Gastrocnemius medialis (tissue), 4 donors: ENCODE measurements at regions not wholly inside any gene's neighbourhood (a gene's known extent, or its start where the extent isn't known, plus 50 kb on each side); places are given as distances from the start of the nearest gene placed in this dataset.

ENCODE experiments used
- ATAC-seq, 2 donors: fragments of 150-250 bp; one replicate each; pipeline ENCODE4 v1.9.1; 2016
- DNase-seq, 2 donors: peaks; one replicate each; pipeline ENCODE4 v3.0.0-alpha.2; 2019
- H3K27ac ChIP-seq, 4 donors: fragments of 200-600 bp; sonication (generic); 1 replicate in 1 of 4; 2 replicates in 3 of 4; pipeline ENCODE4 v1.5.1; 2016 to 2018; ENCODE audit warnings: mild to moderate bottlenecking in 2 of 4, moderate library complexity in 1 of 4
- H3K27me3 ChIP-seq, 3 donors: fragments of 200-600 bp; sonication (generic) in 2 of 3; 1 replicate in 1 of 3; 2 replicates in 2 of 3; pipeline versions ENCODE4 v1.5.1 to v1.6.0; 2016 to 2019; ENCODE audit warnings: mild to moderate bottlenecking in 1 of 3, moderate library complexity in 1 of 3
- H3K36me3 ChIP-seq, 2 donors: fragments of 200-600 bp; sonication (generic) in 1 of 2; one replicate each; pipeline ENCODE4 v1.5.1; 2017 to 2018
- H3K4me1 ChIP-seq, 2 donors: fragments of 200-600 bp; sonication (generic) in 1 of 2; one replicate each; pipeline ENCODE4 v1.5.1; 2016 to 2017; ENCODE audit warnings: mild to moderate bottlenecking in 2 of 2
- H3K4me3 ChIP-seq, 4 donors: fragments of 200-600 bp; sonication (generic) in 3 of 4; 1 replicate in 1 of 4; 2 replicates in 3 of 4; pipeline ENCODE4 v1.5.1; 2016 to 2019; ENCODE audit warnings: mild to moderate bottlenecking in 2 of 4
- H3K9me3 ChIP-seq, 3 donors: fragments of 200-600 bp; sonication (generic) in 2 of 3; 1 replicate in 1 of 3; 2 replicates in 2 of 3; pipeline ENCODE4 v1.5.1; 2016 to 2019
- CTCF ChIP-seq, 5 experiments: fragments of 450-650 bp in 3 of 5; fragments of 200-600 bp in 2 of 5; sonication (generic) in 2 of 5; IDR thresholded peaks in 4 of 5; conservative IDR thresholded peaks in 1 of 5; 1 replicate in 4 of 5; 2 replicates in 1 of 5; pipeline ENCODE4 v1.5.1; 2016 to 2019; ENCODE audit warnings: antibody characterized with exemption in 5 of 5, mild to moderate bottlenecking in 3 of 5, moderate library complexity in 3 of 5
- POLR2A ChIP-seq, 2 donors: fragments of 450-650 bp; IDR thresholded peaks; one replicate each; pipeline ENCODE4 v1.6.1; 2017; ENCODE audit warnings: antibody characterized with exemption in 2 of 2, mild to moderate bottlenecking in 2 of 2, moderate library complexity in 2 of 2
- in situ Hi-C, 4 donors: fragments of 200-750 bp; cut with MboI; loops; one replicate each; pipeline versions ENCODE4 v1.15.0 to v1.8.0; 2017; ENCODE audit warnings: low sequenced_read_pairs in 4 of 4
- intact Hi-C: fragments of 100-400 bp; cut with DNase I; formaldehyde crosslinking; loops from one replicate; pipeline ENCODE4 v1.15.1; 2023; ENCODE audit warnings: low total_unique reads

DNA sequence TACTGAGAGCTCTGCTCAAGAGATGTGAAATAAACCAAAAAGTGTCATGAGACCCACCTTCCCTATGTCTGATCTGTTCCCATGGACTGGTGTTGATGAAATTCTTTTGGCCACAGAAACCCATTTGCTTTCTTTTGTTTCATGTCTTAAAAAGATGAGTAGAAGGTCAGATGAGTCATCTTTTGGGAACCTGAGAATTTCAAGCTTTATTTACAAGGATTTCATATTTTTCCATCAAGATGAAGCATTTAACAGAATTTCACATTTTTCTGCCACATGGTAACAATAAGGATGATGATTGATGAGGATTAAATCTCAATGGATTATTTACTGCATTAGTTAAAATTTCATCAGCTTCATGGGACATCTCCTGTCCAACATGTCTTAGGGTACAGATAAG, 337.8 kb downstream of the DEPDC1B start:
- Histone ChIP-seq H3K27ac (no peak overlapping the region), H3K4me3 (no peak overlapping the region), H3K27me3 (no peaks in the 10 kb centered on the region), H3K9me3 (no peaks in the 10 kb centered on the region), H3K36me3 (no peaks in the 10 kb centered on the region), H3K4me1 (no peaks in the 10 kb centered on the region)
- in situ Hi-C loops (no loop called here), intact Hi-C loops (no loop called here)
- no peak for DNase-seq
- ATAC-seq, result no peak
- TF ChIP-seq CTCF (IDR thresholded peaks at IDR 0.05 in 4 of 5, conservative IDR thresholded peaks at IDR 0.05 in 1 of 5) (no peak), POLR2A (IDR thresholded peaks at IDR 0.05) (no peak)

GRCh38 chr5:60360355-60360754, 339.6 kb downstream of the DEPDC1B start:
- Histone ChIP-seq H3K4me3 (no peak overlapping the region), H3K27ac (no peak overlapping the region), H3K36me3 (no peaks in the 10 kb centered on the region), H3K9me3 (no peaks in the 10 kb centered on the region), H3K27me3 (no peaks in the 10 kb centered on the region), H3K4me1 (no peaks in the 10 kb centered on the region)
- in situ Hi-C loops (no loop called here), intact Hi-C loops (no loop called here)
- ATAC-seq (no peak), DNase-seq (no peak)
- TF ChIP-seq CTCF (IDR thresholded peaks at IDR 0.05 in 4 of 5, conservative IDR thresholded peaks at IDR 0.05 in 1 of 5), result no peak
- TF ChIP-seq POLR2A (IDR thresholded peaks at IDR 0.05), result no peak

DNA sequence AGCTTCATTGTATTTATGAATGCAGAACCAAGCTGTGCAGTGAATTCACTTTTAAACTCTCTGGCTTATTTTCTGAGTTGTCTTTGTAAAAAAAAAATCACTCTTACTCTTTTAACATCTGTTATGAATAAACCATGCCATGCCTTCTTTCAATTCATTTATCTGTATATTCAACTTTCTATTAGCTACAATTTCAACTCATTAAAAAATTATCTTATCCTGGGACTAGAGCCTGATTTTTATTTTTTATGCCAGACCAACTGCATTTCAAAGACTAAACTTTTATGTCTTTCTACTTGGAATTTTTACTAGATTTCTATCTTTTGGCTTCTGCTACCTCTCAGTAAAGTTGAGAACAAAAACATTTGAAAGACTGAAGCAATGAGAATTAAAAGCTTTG, 342.7 kb downstream of the DEPDC1B start:
- DNase-seq (no peak), ATAC-seq (no peak)
- Histone ChIP-seq H3K27me3 (no peaks in the 10 kb centered on the region), H3K9me3 (no peaks in the 10 kb centered on the region), H3K27ac (no peak overlapping the region), H3K4me3 (no peak overlapping the region), H3K4me1 (no peaks in the 10 kb centered on the region), H3K36me3 (no peaks in the 10 kb centered on the region)
- TF ChIP-seq CTCF (IDR thresholded peaks at IDR 0.05 in 4 of 5, conservative IDR thresholded peaks at IDR 0.05 in 1 of 5) (no peak), POLR2A (IDR thresholded peaks at IDR 0.05) (no peak)
- intact Hi-C loops, result no loop called here
- in situ Hi-C loops, result no loop called here

- no peak overlapping the region for H3K4me3 ChIP-seq
- ATAC-seq (no peak), DNase-seq (no peak)
- no peak overlapping the region for H3K27ac ChIP-seq
- intact Hi-C loops, result no loop called here
- H3K9me3 ChIP-seq, result no peaks in the 10 kb centered on the region
- TF ChIP-seq CTCF (IDR thresholded peaks at IDR 0.05 in 4 of 5, conservative IDR thresholded peaks at IDR 0.05 in 1 of 5), result no peak
- TF ChIP-seq POLR2A (IDR thresholded peaks at IDR 0.05), result no peak
- in situ Hi-C loops, result no loop called here
- H3K27me3 ChIP-seq, result no peaks in the 10 kb centered on the region
- no peaks in the 10 kb centered on the region for H3K4me1 ChIP-seq
- H3K36me3 ChIP-seq, result no peaks in the 10 kb centered on the region
Observed at GRCh38 chr5:60356745-60357144, 343.2 kb downstream of the DEPDC1B start.

DNA sequence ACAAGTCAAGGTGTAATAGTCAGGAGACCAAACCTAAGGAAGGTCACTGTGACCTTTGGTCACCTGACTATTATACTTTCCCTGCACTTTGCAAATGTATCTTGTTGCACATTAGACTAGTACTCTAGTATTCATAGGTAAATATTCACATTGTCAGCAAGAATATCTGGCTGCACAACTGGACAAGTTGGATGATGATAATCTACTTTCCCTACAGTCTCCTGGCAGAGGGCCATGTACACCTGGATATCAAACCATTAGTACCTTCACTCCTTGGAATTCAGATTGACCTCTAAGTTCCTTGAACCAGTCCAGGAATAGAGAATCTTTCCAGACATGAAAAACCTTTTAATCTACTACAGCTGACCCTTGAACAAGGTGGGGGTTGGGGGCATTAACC, 344.8 kb downstream of the DEPDC1B start:
- in situ Hi-C loops, result no loop called here
- intact Hi-C loops, result no loop called here
- Histone ChIP-seq H3K36me3 (no peaks in the 10 kb centered on the region), H3K4me3 (no peak overlapping the region), H3K27me3 (no peaks in the 10 kb centered on the region), H3K4me1 (no peaks in the 10 kb centered on the region), H3K9me3 (no peaks in the 10 kb centered on the region), H3K27ac (no peak overlapping the region)
- DNase-seq (no peak), ATAC-seq (no peak)
- TF ChIP-seq CTCF (IDR thresholded peaks at IDR 0.05 in 4 of 5, conservative IDR thresholded peaks at IDR 0.05 in 1 of 5) (no peak), POLR2A (IDR thresholded peaks at IDR 0.05) (no peak)
